Kidney (tissue), 13 donors: ENCODE measurements at regions not wholly inside any gene's neighbourhood (a gene's known extent, or its start where the extent isn't known, plus 50 kb on each side); places are given as distances from the start of the nearest gene placed in this dataset.

Source experiments
- DNase-seq, 5 donors: peaks; one replicate each; pipeline ENCODE4 v3.0.0-alpha.2; 2013 to 2020
- FAIRE-seq: peaks from 2 replicates; lab custom pipeline; 2012; peaks lifted over from hg19 to GRCh38; lab: Jason Lieb, UNC
- H3K27ac ChIP-seq, 2 donors: one replicate each; pipeline ENCODE4 v1.7.0; 2013; ENCODE audit warnings: low read depth in 2 of 2, low read length in 2 of 2, inconsistent platforms in 1 of 2
- H3K27me3 ChIP-seq: one replicate; pipeline ENCODE4 v1.7.1; 2013; ENCODE audit warnings: low read length, inconsistent platforms; ENCODE audit not compliant: control insufficient read depth, insufficient read depth
- H3K36me3 ChIP-seq, 3 donors: one replicate each; pipeline versions ENCODE4 v1.7.0 to v1.7.1; 2013; ENCODE audit warnings: low read length in 3 of 3, control low read depth in 1 of 3, inconsistent platforms in 1 of 3; ENCODE audit not compliant: insufficient read depth in 3 of 3, control insufficient read depth in 2 of 3
- H3K4me1 ChIP-seq, 3 donors: one replicate each; pipeline versions ENCODE4 v1.7.0 to v1.7.1; 2013; ENCODE audit warnings: low read length in 3 of 3, inconsistent platforms in 1 of 3, low read depth in 1 of 3; ENCODE audit not compliant: control insufficient read depth in 2 of 3, insufficient read depth in 2 of 3
- H3K4me3 ChIP-seq, 3 donors: one replicate each; pipeline versions ENCODE4 v1.7.0 to v1.8.1; 2013; ENCODE audit warnings: low read length in 3 of 3, control low read depth in 1 of 3, inconsistent platforms in 1 of 3
- H3K9ac ChIP-seq, 3 donors: one replicate each; pipeline versions ENCODE4 v1.7.0 to v1.7.1; 2013; ENCODE audit warnings: low read length in 3 of 3, control low read depth in 1 of 3, inconsistent platforms in 1 of 3
- H3K9me3 ChIP-seq, 3 donors: one replicate each; pipeline versions ENCODE4 v1.7.0 to v1.7.1; 2013; ENCODE audit warnings: low read length in 3 of 3, control low read depth in 1 of 3, inconsistent platforms in 1 of 3; ENCODE audit not compliant: control insufficient read depth in 2 of 3, insufficient read depth in 1 of 3
- intact Hi-C: fragments of 100-400 bp; cut with DNase I; formaldehyde crosslinking; loops from one replicate; pipeline ENCODE4 v1.11.1; 2022
- TF ChIP-seq, protein P1 (sequence below): IDR thresholded peaks from 3 replicates; pipeline ENCODE4 v1.5.1; 2012; ENCODE audit warnings: mild to moderate bottlenecking, moderate library complexity, borderline replicate concordance; ENCODE audit not compliant: insufficient read depth; ENCODE audit errors: extremely low read depth
- donor health status: control.
- donor health status: control.
- donor health status: control.
- donor health status: control.
- donor health status: control.
- donor health status: DM: yes; HTN: yes; CAD: no.
- donor health status: Normal renal cell carcinoma (clear cell type).

- Histone ChIP-seq H3K9me3 (no peaks in the 10 kb centered on the region), H3K4me1 (peaks cover 0 to 4% (median 0%) of the 10 kb centered on the region in 3 donors), H3K27ac (no peak overlapping the region), H3K9ac (no peak overlapping the region), H3K4me3 (no peak overlapping the region), H3K27me3 (no peaks in the 10 kb centered on the region), H3K36me3 (no peaks in the 10 kb centered on the region)
- TF ChIP-seq, protein P1, sequence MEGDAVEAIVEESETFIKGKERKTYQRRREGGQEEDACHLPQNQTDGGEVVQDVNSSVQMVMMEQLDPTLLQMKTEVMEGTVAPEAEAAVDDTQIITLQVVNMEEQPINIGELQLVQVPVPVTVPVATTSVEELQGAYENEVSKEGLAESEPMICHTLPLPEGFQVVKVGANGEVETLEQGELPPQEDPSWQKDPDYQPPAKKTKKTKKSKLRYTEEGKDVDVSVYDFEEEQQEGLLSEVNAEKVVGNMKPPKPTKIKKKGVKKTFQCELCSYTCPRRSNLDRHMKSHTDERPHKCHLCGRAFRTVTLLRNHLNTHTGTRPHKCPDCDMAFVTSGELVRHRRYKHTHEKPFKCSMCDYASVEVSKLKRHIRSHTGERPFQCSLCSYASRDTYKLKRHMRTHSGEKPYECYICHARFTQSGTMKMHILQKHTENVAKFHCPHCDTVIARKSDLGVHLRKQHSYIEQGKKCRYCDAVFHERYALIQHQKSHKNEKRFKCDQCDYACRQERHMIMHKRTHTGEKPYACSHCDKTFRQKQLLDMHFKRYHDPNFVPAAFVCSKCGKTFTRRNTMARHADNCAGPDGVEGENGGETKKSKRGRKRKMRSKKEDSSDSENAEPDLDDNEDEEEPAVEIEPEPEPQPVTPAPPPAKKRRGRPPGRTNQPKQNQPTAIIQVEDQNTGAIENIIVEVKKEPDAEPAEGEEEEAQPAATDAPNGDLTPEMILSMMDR, result no peak
- FAIRE-seq (no peak), DNase-seq (no peak)
- intact Hi-C loops, result no loop called here
These were observed 66.3 kb upstream of the HK2 start for GRCh38 chr2:74767618-74768017.

DNA sequence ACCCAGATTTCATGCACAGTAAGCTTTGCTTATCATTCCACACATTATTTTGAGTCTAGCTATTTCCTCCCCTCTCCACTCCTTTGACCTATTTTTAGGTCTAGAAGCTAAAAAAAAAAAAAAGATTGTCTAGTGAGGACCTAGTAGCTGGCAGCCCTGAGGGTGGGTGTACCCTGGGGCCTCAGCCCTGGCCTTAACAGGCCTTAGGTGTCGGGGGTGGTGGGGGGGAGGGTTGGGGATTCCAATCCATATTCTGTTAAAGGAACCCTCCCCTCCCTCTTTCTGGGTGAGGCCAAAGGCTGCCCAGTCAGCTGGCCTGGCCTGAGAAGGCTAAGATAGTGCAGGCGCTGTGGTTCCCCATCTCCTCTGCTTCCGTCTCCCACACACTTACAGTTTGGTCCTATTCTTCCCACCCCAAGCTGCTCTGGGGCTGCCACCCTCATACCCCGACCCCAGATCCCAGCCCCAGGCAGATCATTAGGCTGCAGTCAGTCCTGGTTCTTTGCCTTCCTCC is 65.5 kb upstream of the HK2 start:
- intact Hi-C loops, result no loop called here
- Histone ChIP-seq H3K27ac (no peak overlapping the region), H3K4me3 (no peak overlapping the region), H3K9ac (no peak overlapping the region), H3K36me3 (no peaks in the 10 kb centered on the region), H3K9me3 (no peaks in the 10 kb centered on the region), H3K27me3 (no peaks in the 10 kb centered on the region), H3K4me1 (peaks cover 0 to 4% (median 0%) of the 10 kb centered on the region in 3 donors)
- TF ChIP-seq, protein P1, result no peak
- DNase-seq (no peak), FAIRE-seq (no peak)

- Histone ChIP-seq H3K9ac (no peak overlapping the region), H3K4me1 (no peaks in the 10 kb centered on the region), H3K27me3 (no peaks in the 10 kb centered on the region), H3K27ac (no peak overlapping the region), H3K4me3 (no peak overlapping the region), H3K9me3 (no peaks in the 10 kb centered on the region), H3K36me3 (no peaks in the 10 kb centered on the region)
- FAIRE-seq (no peak), DNase-seq (peak in 1 of 5 donors; percentile 4)
- TF ChIP-seq, protein P1, result no peak
- intact Hi-C loops, result no loop called here
These were observed 61.9 kb upstream of the HK2 start for GRCh38 chr2:74772046-74772445.
